Natural killer cell (primary cell): ENCODE measurements at regions not wholly inside any gene's neighbourhood (a gene's known extent, or its start where the extent isn't known, plus 50 kb on each side); places are given as distances from the start of the nearest gene placed in this dataset.

Experiments used
- ATAC-seq, 3 donors: fragments of 150-1000 bp in 2 of 3; fragments of 200-7000 bp in 1 of 3; cut with Tn5 transposase; 1 replicate in 1 of 3; 2 replicates in 2 of 3; pipeline ENCODE4 v1.10.0; 2021; ENCODE audit warnings: mild to moderate bottlenecking in 2 of 3, moderate library complexity in 2 of 3
- DNase-seq, 2 donors: peaks; one replicate each; pipeline versions ENCODE4 v3.0.0 to v3.0.0-alpha.2; 2013 to 2021; ENCODE audit warnings: mixed read lengths in 1 of 2
- H3K27ac ChIP-seq: one replicate; pipeline ENCODE4 v1.5.1; 2013; ENCODE audit warnings: mild to moderate bottlenecking, low read length
- H3K27me3 ChIP-seq: one replicate; pipeline ENCODE4 v1.6.1; 2013; ENCODE audit warnings: low read length; ENCODE audit not compliant: control insufficient read depth, insufficient read depth
- H3K36me3 ChIP-seq: one replicate; pipeline ENCODE4 v1.6.1; 2013; ENCODE audit warnings: low read length; ENCODE audit not compliant: control insufficient read depth, insufficient read depth
- H3K4me1 ChIP-seq: one replicate; pipeline ENCODE4 v1.6.1; 2013; ENCODE audit warnings: low read length; ENCODE audit not compliant: control insufficient read depth, insufficient read depth
- H3K4me3 ChIP-seq: one replicate; pipeline ENCODE4 v1.5.1; 2013; ENCODE audit warnings: low read length
- H3K9me3 ChIP-seq: one replicate; pipeline ENCODE4 v1.6.1; 2013; ENCODE audit warnings: low read length; ENCODE audit not compliant: control insufficient read depth, insufficient read depth
- H3K27ac Mint-ChIP-seq, 2 donors: one replicate each; pipeline ENCODE4 v1.8.0; 2022; ENCODE audit warnings: mild to moderate bottlenecking in 2 of 2, mixed read lengths in 2 of 2, moderate library complexity in 1 of 2
- H3K27me3 Mint-ChIP-seq, 2 donors: one replicate each; pipeline ENCODE4 v1.8.0; 2022; ENCODE audit warnings: low read depth in 2 of 2, mixed read lengths in 2 of 2
- H3K36me3 Mint-ChIP-seq: one replicate; pipeline ENCODE4 v1.8.0; 2022; ENCODE audit warnings: mixed read lengths
- H3K4me1 Mint-ChIP-seq, 2 donors: one replicate each; pipeline ENCODE4 v1.8.0; 2022; ENCODE audit warnings: mixed read lengths in 2 of 2
- H3K4me3 Mint-ChIP-seq: one replicate; pipeline ENCODE4 v1.8.0; 2022; ENCODE audit warnings: mild to moderate bottlenecking, moderate library complexity, mixed read lengths
- H3K9me3 Mint-ChIP-seq, 2 donors: one replicate each; pipeline ENCODE4 v1.8.0; 2022; ENCODE audit warnings: mixed read lengths in 2 of 2
- WGBS: methylation state at CpG from one replicate; pipeline ENCODE4 v1.1.7; 2013; ENCODE audit warnings: missing lambda C conversion rate; ENCODE audit not compliant: insufficient coverage; 5-methylcytosine and 5-hydroxymethylcytosine counted together
- intact Hi-C: fragments of 100-400 bp; cut with micrococcal nuclease; formaldehyde crosslinking; loops from one replicate; pipeline ENCODE4 v1.14.2; 2022
- TF ChIP-seq, protein P1 (sequence below): fragments of 200-600 bp; IDR thresholded peaks from one replicate; pipeline ENCODE4 v1.8.0; 2022; ENCODE audit warnings: antibody characterized with exemption

DNA sequence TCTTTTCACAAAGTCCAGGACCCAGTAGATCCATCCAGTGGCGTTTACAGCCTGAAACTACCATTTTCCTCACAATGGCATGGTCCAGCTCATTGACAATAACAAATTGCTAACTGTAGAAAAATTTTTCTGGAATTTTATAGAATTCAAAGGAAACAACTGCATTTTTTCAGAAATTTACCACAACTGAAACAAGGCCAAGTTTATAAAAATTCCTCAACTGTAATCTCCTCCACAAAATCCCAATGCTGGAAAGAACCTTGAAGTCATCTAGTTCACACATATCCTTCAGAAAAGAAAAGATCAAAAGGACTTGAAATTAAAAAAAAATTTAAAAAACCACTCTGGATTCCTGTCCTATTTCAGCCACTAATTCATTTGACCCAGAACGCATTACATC lies 226.0 kb upstream of the CTAGE1 start:
- TF ChIP-seq, protein P1, sequence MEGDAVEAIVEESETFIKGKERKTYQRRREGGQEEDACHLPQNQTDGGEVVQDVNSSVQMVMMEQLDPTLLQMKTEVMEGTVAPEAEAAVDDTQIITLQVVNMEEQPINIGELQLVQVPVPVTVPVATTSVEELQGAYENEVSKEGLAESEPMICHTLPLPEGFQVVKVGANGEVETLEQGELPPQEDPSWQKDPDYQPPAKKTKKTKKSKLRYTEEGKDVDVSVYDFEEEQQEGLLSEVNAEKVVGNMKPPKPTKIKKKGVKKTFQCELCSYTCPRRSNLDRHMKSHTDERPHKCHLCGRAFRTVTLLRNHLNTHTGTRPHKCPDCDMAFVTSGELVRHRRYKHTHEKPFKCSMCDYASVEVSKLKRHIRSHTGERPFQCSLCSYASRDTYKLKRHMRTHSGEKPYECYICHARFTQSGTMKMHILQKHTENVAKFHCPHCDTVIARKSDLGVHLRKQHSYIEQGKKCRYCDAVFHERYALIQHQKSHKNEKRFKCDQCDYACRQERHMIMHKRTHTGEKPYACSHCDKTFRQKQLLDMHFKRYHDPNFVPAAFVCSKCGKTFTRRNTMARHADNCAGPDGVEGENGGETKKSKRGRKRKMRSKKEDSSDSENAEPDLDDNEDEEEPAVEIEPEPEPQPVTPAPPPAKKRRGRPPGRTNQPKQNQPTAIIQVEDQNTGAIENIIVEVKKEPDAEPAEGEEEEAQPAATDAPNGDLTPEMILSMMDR, result no peak
- no peaks in the 10 kb centered on the region for H3K27me3 ChIP-seq
- intact Hi-C loops, result no loop called here
- no peak overlapping the region for H3K27ac ChIP-seq
- Mint-ChIP-seq H3K27ac (no peak overlapping the region), H3K27me3 (peaks cover 0 to 6% of the 10 kb centered on the region in 2 donors), H3K9me3 (no peaks in the 10 kb centered on the region), H3K4me3 (no peak overlapping the region), H3K36me3 (no peaks in the 10 kb centered on the region), H3K4me1 (no peaks in the 10 kb centered on the region)
- ATAC-seq (no peak), DNase-seq (no peak)
- no peaks in the 10 kb centered on the region for H3K36me3 ChIP-seq
- H3K4me3 ChIP-seq, result no peak overlapping the region
- H3K9me3 ChIP-seq, result no peaks in the 10 kb centered on the region
- H3K4me1 ChIP-seq, result no peaks in the 10 kb centered on the region
- 85% methylated on average over 2 of the region's 2 CpGs for WGBS

DNA sequence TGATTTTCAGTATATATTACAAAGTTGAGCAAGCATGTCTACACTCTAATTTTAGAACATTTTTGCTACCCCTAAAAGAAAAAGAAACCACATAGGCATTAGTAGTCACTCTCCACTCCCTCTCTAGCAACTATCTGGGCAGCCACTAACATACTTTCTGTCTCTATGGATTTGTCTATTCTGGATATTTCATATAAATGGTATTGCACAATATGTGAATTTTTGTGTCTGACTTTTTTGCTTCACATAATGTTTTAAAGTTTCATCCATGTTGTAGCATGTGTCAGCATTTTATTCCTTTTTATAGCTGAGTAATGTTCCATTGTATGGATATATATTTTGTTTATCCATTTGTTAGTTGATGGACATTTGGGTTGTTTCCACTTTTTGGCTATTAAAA lies 232.5 kb upstream of the CTAGE1 start:
- Histone ChIP-seq H3K4me1 (no peaks in the 10 kb centered on the region), H3K36me3 (no peaks in the 10 kb centered on the region), H3K27me3 (peaks cover 2% of the 10 kb centered on the region), H3K9me3 (no peaks in the 10 kb centered on the region), H3K4me3 (no peak overlapping the region), H3K27ac (no peak overlapping the region)
- H3K27ac Mint-ChIP-seq, result no peak overlapping the region
- peaks cover 3 to 7% of the 10 kb centered on the region in 2 donors for H3K9me3 Mint-ChIP-seq
- H3K4me1 Mint-ChIP-seq, result no peaks in the 10 kb centered on the region
- intact Hi-C loops, result no loop called here
- peaks cover 8% of the 10 kb centered on the region for H3K36me3 Mint-ChIP-seq
- DNase-seq (no peak), ATAC-seq (no peak)
- TF ChIP-seq, protein P1, result no peak
- peaks cover 10 to 16% of the 10 kb centered on the region in 2 donors for H3K27me3 Mint-ChIP-seq
- no peak overlapping the region for H3K4me3 Mint-ChIP-seq

DNA sequence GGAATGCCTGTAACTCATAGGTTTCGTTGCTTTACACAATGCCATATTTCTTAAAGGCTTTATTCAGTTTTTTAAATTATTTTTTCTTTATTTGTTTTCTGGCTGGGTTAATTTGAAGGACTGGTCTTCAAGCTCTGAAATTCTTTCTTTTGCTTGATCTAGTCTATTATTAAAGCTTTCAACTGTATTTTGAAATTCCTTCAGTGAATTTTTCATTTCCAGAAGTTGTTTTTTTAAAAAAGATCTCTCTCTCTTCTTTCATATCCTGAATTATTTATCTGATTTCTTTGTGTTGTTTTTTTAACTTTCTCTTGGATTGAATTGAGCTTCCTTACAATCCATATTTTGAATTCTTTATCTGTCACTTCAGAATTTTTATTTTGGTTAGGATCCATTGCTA lies 239.9 kb upstream of the CTAGE1 start:
- TF ChIP-seq, protein P1, result no peak
- no peak overlapping the region for H3K4me3 ChIP-seq
- intact Hi-C loops, result no loop called here
- H3K27ac Mint-ChIP-seq, result no peak overlapping the region
- no peaks in the 10 kb centered on the region for H3K9me3 ChIP-seq
- ATAC-seq, result no peak
- no peak overlapping the region for H3K27ac ChIP-seq
- WGBS, result no CpG with 5 or more reads among the region's 1 CpG
- no peaks in the 10 kb centered on the region for H3K4me1 ChIP-seq
- no peaks in the 10 kb centered on the region for H3K4me1 Mint-ChIP-seq
- peaks cover 36% of the 10 kb centered on the region for H3K36me3 Mint-ChIP-seq
- DNase-seq, result no peak
- H3K4me3 Mint-ChIP-seq, result no peak overlapping the region
- peaks cover 13 to 17% of the 10 kb centered on the region in 2 donors for H3K9me3 Mint-ChIP-seq
- peaks cover 25 to 30% of the 10 kb centered on the region in 2 donors for H3K27me3 Mint-ChIP-seq
- H3K27me3 ChIP-seq, result peaks cover 2% of the 10 kb centered on the region
- H3K36me3 ChIP-seq, result no peaks in the 10 kb centered on the region

DNA sequence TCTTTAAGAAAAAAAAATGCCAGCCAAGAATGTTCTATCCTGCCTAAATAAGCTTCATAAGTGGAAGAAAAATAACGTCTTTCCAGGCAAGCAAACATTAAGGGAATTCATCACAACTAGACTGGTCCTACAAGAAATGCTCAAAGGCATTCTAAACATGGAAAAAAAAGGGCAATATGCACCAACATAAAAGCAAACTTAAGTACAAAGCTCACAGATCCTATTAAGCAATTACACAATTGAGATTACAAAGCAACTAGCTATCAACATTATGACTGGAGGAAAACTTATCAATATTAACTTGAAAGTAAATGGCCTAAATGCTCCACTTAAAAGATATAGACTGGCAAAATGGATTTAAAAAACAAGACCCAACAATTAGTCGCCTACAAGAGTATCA lies 240.6 kb upstream of the CTAGE1 start:
- peaks cover 2% of the 10 kb centered on the region for H3K27me3 ChIP-seq
- H3K27ac ChIP-seq, result no peak overlapping the region
- H3K27me3 Mint-ChIP-seq, result peaks cover 22 to 23% of the 10 kb centered on the region in 2 donors
- H3K4me1 Mint-ChIP-seq, result no peaks in the 10 kb centered on the region
- no peaks in the 10 kb centered on the region for H3K9me3 ChIP-seq
- TF ChIP-seq, protein P1, result no peak
- intact Hi-C loops, result no loop called here
- peaks cover 14 to 18% of the 10 kb centered on the region in 2 donors for H3K9me3 Mint-ChIP-seq
- no peaks in the 10 kb centered on the region for H3K36me3 ChIP-seq
- H3K27ac Mint-ChIP-seq, result no peak overlapping the region
- ATAC-seq (no peak), DNase-seq (no peak)
- WGBS, result 68% methylated on average over 2 of the region's 2 CpGs
- no peaks in the 10 kb centered on the region for H3K4me1 ChIP-seq
- no peak overlapping the region for H3K4me3 ChIP-seq
- peaks cover 34% of the 10 kb centered on the region for H3K36me3 Mint-ChIP-seq
- H3K4me3 Mint-ChIP-seq, result no peak overlapping the region
